Stimulated activated naive CD8-positive, alpha-beta T cell treated with anti-CD3 and anti-CD28 coated beads, Interleukin-15, Interleukin-2, amounts not matched to agents 100 U/mL and 50 U/mL, for 24 hours (primary cell): ENCODE measurements at regions not wholly inside any gene's neighbourhood (a gene's known extent, or its start where the extent isn't known, plus 50 kb on each side); places are given as distances from the start of the nearest gene placed in this dataset.
"Not testable (repeated sequence)": the region's sequence is repeated elsewhere in the genome, so short reads cannot be mapped to it uniquely, and the experiment has no call there.

Experiments used
- ATAC-seq: fragments of 150-1000 bp; cut with Tn5 transposase; one replicate; pipeline ENCODE4 v1.10.0; 2021
- DNase-seq: peaks from one replicate; pipeline ENCODE4 v3.0.0; 2021

- ATAC-seq (no peak), DNase-seq (no peak)
Measured at GRCh38 chr1:70672442-70672888, 261.4 kb downstream of the CTH start.

- ATAC-seq (no peak), DNase-seq (no peak)
Measured at GRCh38 chr1:70674941-70675685, 264.0 kb downstream of the CTH start.

GRCh38 chr1:70675737-70676156 lies 264.7 kb downstream of the CTH start:
- peak; percentile 49 for ATAC-seq

GRCh38 chr1:70685300-70686286 lies 274.5 kb downstream of the CTH start:
- DNase-seq (peak; percentile 46), ATAC-seq (peak; percentile 76)

More at GRCh38 chr1:70675737-70676156, 264.7 kb downstream of the CTH start:
- DNase-seq = peak; percentile 3

- DNase-seq (no peak), ATAC-seq (no peak)
Measured at GRCh38 chr1:70688580-70688979, 277.5 kb downstream of the CTH start.

GRCh38 chr1:70706381-70707037 lies 295.4 kb downstream of the CTH start:
- ATAC-seq (no peak), DNase-seq (no peak)

- ATAC-seq (no peak), DNase-seq (no peak)
Measured at GRCh38 chr1:70707214-70707613, 296.1 kb downstream of the CTH start.

- DNase-seq = no peak
- no peak for ATAC-seq
Measured at GRCh38 chr1:70714149-70714548, 303.1 kb downstream of the CTH start.

GRCh38 chr1:70717211-70717610 lies 306.1 kb downstream of the CTH start:
- ATAC-seq = no peak

GRCh38 chr1:70717656-70718055 lies 306.6 kb downstream of the CTH start:
- ATAC-seq (no peak), DNase-seq (no peak)

More at GRCh38 chr1:70717211-70717610, 306.1 kb downstream of the CTH start:
- DNase-seq = no peak

GRCh38 chr1:70718086-70718630 lies 307.1 kb downstream of the CTH start:
- DNase-seq (no peak), ATAC-seq (no peak)

- ATAC-seq (no peak), DNase-seq (no peak)
Measured at GRCh38 chr1:70719154-70719553, 308.1 kb downstream of the CTH start.

- DNase-seq = no peak
- no peak for ATAC-seq
Measured at GRCh38 chr1:70720109-70720508, 309.0 kb downstream of the CTH start.

GRCh38 chr1:70720521-70720920 lies 309.5 kb downstream of the CTH start:
- DNase-seq (no peak), ATAC-seq (no peak)

GRCh38 chr1:70727886-70728489 lies 316.9 kb downstream of the CTH start:
- ATAC-seq = no peak
- DNase-seq = no peak

- DNase-seq, ATAC-seq: not testable (repeated sequence)
Measured at GRCh38 chr1:70736518-70736917, 311.1 kb downstream of the PTGER3 start.

GRCh38 chr1:70737125-70737524 lies 310.5 kb downstream of the PTGER3 start:
- ATAC-seq = no peak

GRCh38 chr1:70738624-70739023 lies 309.0 kb downstream of the PTGER3 start:
- ATAC-seq = no peak
- no peak for DNase-seq

More at GRCh38 chr1:70737125-70737524, 310.5 kb downstream of the PTGER3 start:
- DNase-seq = no peak

- DNase-seq = no peak
- no peak for ATAC-seq
Measured at GRCh38 chr1:70745199-70745598, 302.4 kb downstream of the PTGER3 start.

- not testable (repeated sequence) for DNase-seq, ATAC-seq
Measured at GRCh38 chr1:70746062-70746461, 301.6 kb downstream of the PTGER3 start.

GRCh38 chr1:70747123-70747522 lies 300.5 kb downstream of the PTGER3 start:
- ATAC-seq, DNase-seq: not testable (repeated sequence)
